HG02759 (cell line): ENCODE measurements at regions not wholly inside any gene's neighbourhood (a gene's known extent, or its start where the extent isn't known, plus 50 kb on each side); places are given as distances from the start of the nearest gene placed in this dataset.

Source experiments
- ATAC-seq: cut with Tn5 transposase; IDR thresholded peaks from one replicate; pipeline ENCODE4 v1.9.1; 2021; ENCODE audit warnings: mild to moderate bottlenecking, moderate library complexity; ENCODE audit not compliant: unreplicated experiment

DNA sequence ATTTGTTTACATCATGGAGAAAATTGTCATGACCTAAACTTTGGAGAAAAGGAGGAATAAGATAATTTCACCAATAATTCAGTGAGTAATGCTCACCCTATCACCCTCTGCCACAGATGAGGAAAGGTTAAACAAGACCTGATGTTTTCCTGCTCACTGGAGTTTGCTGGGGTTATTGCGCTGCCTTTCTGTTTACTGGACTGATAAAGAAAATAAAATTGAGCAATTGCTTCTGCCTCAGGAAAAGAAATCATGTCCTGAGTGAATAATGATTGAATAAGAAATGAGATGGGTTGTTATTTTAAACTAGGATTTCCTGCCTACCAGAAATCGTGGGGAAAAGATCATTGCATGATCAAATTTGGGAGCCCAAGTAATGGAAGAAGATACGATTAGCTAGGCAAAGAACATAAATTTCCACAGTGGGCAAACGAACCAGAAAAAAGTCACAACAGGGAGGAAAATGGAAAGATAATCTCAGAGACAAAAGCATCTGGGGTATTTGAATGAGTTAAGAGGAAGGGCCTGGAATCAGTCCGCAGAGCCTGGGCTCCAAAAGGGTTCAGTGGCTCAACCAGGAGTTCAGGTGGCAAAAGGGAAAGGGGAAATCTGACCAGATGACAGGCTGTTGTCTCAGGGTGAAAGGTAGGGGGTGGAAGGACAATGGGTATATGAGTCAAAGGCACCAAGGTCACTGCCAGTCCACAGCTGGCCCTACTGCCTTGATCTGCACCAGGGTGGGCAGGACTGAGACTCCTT lies 146.8 kb downstream of the FAM43A start:
- no peak for ATAC-seq

DNA sequence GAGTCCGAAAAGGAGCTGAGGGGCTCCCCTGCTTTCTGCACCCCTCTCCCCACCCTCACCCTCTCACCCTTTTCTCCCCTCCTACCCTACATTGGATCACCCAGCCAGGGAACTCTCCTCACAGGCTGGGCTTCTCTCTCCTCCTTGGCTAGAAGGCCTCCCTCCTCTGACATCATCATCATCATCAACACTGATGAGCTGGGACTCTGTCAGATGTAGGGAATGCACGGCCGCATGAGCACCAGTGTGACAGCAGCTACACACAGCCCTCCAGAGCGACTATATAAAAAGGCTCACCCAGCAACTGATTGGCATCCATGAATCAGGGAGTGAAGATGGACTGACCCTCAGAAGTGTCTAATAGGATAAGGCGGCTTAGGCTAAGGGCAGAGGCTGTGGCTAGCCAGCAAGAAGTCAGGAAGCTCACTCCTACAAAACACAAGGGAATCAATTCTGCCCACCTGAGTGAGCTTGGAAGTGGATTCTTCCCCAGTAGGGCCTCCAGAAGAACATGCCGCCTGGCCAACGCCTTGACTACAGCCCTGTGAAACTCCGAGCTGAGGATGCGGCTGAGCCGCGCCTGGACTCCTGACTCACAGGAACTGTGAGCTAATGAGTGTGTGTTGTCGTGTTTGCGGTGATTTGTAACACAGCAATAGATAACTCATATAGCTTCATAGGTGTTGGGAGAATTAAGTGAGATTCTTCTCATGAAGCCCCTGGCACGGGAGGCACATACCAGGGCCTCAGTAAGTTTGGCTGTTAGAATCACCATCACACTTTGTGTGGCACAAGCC lies 147.6 kb downstream of the FAM43A start:
- ATAC-seq: no peak

DNA sequence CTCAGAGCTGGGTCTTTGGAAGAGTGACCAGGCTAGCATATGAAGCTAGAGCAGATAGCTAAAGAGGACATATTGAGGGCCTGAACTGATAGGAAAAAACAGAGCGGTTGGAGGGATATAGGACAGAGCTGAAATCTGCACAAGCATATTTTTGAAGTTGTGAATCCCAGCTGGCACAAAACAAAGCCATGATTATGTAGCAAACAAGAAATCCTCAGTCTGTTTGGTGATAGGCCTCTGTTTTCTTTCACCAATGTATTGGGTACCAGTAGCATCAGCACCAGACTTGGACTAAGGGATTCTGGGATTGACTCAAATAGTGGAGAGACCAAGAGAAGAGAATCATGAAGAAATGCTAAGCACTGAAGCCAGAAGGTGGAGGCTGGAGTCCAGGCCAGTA lies 151.0 kb downstream of the FAM43A start:
- no peak for ATAC-seq

DNA sequence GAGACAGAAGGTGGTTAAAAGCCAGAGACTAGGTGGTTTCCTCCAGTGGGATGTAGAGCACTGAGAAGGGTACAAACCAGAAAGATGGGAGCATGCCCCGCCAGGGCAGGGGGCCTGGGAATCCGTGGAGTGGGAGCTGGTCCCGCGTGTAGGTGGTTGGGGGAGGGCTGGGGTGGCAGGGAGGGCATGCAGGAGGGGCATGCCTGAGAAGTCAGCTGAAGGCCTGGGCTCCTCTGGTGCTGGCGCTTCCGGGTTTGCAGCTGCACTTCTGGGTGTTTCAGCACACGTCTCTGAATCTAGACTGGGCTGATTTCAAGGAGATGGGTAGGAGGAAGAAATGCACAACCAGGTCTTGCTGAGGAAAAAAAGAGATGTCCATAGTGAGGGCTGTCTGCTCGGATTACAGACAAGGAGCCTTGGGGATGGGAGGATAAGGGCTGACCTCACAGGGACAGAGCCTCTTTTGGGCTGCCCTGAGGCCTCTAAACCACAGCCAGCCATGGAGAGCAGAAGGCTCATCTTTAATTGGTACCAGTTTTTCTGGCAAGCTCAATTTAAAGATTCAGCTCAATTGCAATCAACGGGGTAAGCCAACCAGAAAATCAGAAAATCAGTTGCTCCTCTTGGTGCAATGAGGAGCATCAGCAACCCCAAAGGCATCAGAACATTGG lies 151.9 kb downstream of the FAM43A start:
- no peak for ATAC-seq

DNA sequence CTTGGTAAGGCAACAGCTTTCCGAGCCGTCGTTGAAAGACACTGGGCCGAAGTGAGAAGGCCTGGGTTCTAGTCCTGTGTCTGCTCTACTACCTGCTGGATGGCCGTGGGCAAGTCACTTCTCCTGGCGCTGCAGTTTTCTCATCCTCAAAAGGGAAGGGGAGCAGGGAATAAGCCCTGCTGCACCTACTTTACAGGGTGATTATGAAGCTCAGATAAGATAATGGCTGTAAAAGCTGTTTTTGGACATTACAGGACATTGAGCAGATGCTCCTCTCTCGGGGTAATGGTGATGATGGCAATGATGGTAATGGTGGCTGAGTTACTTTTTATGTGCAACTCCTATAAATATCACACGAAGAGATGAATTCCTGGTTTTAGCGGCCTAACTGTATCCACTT lies 152.6 kb downstream of the FAM43A start:
- no peak for ATAC-seq

DNA sequence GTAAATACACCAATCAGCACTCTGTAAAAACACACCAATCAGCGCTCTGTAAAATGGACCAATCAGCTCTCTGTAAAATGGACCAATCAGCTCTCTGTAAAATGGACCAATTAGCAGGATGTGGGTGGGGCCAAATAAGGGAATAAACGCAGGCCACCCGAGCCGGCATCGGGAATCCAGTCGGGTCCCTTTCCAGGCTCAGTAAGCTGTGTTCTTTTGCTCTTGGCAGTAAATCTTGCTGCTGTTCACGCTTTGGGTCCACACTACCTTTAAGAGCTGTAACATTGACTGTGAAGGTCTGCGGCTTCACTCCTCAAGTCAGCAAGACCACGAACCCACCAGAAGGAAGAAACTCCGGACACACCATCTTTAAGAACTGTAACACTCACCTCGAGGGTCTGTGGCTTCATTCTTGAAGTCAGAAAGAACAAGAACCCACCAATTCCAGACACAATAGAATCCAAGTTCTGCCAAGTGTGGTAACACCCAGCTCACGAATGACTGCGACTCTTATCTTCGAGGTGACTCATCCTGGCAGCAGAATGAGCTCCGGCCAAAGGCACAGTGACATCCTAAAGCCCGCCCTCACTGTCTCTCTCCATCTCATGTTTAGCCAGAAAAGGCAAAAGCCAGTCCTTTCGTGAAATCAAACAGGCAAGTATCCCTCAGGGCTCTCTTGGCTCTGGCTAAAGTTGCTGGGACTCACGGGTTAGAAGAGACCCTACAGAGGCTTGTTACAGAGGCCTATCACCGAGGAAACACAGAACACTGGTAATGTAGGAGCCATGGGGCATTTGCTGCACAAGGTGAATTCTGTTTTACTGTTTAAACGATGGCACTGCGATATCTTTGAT lies 155.2 kb downstream of the FAM43A start:
- ATAC-seq: no peak

DNA sequence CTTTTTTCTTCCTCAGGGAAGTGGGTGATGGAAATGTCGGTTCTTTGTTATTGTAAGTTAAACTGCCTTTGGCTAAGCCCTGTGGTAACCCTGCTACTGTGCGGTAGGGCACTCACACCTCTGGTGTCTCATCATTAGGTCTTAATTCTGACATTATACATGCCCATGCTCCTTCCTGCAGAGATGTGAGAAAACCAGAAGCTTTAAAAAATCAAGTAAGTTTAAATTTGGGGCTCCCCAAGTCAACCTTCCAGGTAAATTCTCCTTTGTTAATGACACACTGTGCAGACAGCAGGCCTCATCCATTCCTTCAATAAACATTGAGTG lies 155.8 kb downstream of the FAM43A start:
- ATAC-seq: no peak

DNA sequence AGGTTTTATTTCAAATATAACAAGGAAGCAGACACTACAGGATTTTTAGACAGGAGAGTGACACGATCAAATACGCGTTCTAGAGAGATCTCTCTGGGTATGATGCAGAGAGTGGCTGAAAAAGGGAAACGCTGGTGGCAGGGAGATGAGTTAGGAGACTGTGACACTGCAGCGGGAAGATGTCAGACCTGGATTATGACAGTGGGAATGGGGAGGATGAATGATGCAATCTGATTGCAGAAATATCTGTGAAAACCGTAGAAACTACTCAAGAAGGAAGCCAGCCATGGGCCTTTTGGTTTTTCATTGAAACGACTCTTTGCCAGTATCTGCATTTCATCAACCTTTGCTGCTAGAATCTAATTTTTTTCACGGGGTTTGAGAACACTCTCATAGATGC lies 157.9 kb downstream of the FAM43A start:
- ATAC-seq: no peak

DNA sequence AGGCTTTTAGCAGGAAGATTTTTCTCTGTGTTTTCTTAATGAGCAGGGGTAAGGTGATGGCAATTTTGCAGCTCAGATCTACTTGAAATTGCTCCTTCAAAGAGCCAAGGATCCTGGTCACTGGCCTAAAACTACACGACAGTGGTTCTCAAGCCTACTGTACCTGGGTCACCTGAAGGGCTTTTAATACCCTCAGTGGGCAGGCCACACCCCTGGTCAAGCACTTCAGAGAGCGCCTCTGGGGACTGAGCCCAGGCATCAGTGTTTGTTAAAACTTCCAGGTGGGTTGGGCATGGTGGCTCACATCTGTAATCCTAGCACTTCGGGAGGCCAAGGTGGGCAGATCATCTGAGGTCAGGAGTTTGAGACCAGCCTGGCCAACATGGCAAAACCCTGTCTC lies 158.4 kb downstream of the FAM43A start:
- ATAC-seq: no peak

DNA sequence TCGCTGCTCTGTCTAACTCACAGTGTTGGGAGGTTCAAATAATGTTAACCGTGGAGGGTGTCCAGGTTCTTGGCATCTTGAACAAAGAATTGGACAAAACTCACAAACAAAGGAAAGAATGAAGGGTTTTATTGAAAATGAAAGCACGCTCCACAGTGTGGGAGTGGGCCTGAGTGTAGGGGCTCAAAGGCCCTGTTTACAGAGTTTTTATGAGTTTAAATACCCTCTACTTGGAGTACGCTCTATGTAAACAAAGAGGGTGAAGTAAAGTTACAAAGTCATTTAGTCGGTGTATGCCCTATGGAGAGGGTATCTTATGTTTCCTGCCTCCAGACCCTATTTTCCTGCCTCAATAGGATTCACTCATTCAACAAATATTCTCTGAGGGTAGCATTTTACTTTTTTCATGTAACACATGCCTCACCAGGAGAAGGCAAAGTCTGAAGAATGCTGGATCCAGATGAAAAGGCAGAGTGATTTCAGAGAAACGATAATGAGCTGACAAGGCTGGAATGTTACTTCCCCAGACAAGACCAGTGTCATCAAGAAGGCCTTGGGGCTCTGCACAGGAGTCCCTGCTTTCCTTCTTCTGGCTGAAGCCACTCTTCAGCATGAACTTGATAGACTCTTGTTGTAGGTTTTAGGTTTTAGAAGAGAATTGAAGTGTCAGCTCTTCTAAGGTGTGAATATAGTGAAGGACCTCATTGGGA lies 163.6 kb downstream of the FAM43A start:
- ATAC-seq: no peak

DNA sequence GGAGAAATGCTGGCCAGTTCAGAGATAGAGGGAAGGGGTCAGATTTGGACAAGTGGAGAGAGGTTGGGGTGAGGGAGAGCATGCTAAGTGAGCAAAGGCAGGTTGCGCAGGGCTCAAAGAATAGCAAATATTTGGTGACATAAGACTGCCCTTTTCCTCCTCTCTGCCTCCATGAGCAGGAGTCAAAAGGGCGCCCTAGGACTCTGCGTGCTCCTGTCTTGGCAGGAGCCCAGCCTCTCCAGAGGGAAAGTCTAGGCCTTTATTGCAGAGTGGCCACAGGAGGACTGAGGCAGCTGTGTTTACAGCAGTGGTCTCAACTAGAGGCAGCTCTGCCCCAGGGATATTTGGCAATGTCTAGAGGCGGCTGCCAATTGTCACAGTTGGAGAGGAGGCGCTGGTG lies 165.6 kb downstream of the FAM43A start:
- ATAC-seq: no peak

DNA sequence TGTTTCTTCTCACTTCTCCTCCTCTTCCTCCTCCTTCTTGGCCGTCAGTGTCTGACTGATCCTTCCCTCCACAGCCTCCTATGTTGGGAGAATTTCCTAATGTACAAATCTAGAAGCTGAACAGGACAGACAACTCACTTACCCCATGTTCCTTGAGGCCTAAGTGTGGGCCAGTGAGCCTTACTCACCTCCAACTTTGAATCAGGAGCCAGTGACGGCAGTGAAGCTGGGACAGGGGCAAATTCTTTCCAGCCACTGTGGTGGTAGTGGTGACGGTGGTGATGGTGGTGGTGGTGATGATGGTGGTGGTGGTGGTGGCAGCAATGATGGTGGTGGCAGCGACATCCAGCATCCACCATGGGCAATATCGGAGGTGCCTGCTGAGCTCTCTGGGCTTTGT lies 166.3 kb downstream of the FAM43A start:
- no peak for ATAC-seq

DNA sequence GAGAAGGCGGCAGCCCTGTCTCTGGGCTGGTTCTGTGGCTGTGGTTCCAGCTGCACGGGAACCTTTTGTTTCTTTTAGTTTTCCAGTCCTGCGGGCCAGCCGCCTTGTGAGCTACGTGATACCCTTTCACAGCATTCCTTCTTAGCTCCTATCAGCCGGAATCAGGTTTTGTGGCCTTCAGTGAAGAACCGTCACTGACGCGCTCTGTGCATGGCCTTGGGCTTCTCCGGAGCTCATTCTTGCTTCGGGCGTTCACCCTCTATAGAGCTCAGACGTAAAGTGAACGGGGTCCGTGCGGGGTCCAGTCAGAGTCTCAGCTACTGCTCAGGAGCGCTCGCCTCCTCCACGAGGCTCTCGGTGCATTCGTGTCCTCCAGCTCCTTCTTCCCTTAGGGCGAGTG lies 166.7 kb downstream of the FAM43A start:
- ATAC-seq: no peak

DNA sequence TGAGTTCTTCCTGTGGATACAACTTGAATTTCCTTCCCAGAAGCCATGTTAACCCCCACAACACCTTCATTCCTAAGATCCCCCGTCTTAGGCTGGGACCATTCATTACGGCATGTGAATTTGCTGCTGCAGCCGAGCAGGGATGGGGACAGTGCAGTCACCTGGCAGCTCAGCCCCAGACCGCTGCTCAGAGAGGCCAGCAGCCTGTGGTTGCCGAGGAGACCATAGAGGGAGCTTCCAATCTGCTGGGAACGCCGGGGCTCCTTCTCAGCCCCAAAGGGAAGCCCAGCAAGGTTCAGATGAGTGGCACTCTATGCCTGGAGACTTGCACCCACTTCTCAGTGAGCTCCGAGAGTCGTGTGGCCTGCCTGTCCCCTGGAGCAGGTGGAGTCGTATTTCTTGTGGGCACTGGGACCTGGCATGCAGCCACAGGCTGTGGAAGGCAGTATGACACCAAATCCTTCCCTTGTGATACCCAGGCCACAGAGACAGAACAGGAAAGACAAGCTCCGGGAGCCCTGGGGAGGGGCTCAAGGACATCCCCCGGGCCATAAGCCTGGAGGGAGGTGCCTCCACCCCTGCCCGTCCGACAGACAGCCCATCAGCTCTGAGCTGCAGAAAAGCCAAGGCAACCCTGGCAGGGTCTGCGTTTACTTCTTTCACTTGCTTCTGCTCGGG lies 167.3 kb downstream of the FAM43A start:
- no peak for ATAC-seq

DNA sequence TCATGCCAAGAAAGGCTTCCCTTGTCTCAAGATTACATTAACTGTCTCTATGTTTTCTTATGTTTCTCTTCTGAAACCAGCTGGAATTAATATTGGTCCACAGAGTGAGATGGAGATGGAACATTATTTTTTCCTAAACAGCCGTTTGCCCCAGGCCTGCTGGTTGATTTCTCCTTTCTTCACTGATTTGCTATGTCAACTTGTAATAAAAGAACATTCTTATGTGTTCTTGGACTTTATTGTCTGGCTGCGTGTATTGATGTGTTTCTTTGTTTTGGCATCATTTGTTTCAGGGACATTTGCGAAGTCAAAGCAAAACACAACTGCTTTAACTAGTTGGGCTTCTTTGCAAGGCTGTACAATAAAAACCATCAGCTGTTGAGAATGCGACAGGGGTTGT lies 168.5 kb downstream of the FAM43A start:
- no peak for ATAC-seq

DNA sequence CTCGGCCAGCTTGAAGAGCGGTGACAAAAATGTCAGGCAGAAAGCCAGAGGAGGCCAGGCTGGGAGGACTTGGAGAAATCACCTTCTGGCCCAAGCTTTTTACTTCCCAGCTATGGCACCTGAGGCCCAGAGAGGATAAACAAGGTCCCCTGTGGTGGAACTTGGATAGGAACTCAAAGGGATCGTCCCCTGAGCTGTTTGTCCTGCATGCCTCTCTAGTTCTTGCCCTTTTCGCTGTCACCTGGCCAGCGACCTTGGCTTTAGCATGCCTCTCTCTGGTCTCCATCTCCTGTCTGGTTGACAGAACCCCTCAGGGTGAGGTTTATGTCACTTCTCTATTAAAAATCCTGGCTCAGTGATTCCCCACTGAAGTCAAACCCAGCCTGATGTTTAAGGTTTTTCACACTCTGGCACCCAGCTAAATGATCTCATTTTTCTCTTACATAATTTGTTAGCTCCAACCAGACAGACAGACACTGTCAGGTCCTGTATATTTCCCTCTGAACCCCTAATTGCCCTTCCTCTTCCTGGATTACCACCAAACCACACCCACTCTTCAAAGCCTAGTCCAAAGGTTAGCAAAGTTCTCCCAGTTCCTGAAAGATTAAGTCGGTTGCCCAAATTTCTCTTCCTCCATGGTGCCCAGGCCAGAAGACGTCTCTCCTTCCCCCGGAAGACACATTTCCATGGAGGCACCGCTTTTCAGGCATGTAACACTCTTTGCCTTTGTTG lies 169.1 kb downstream of the FAM43A start:
- no peak for ATAC-seq

DNA sequence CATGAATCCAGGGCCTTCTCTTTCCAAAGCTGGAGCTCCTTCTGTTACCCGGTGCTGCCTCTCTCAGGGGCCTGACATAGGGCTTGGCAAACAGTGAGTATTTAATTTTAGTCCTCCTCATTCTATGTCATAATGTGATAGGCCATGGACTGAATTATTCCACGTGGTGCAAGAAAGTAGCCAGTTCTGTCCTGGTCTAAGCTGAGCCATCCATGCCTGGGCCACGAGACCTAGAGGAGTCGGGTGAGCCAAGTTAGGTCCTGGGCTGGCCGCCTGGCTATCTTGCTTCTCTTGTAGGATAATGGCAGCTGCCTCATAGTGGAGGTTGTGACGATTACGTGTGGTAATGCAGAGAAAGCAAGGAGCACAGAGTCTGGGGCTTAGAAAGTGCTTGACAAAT lies 170.6 kb downstream of the FAM43A start:
- ATAC-seq: no peak

DNA sequence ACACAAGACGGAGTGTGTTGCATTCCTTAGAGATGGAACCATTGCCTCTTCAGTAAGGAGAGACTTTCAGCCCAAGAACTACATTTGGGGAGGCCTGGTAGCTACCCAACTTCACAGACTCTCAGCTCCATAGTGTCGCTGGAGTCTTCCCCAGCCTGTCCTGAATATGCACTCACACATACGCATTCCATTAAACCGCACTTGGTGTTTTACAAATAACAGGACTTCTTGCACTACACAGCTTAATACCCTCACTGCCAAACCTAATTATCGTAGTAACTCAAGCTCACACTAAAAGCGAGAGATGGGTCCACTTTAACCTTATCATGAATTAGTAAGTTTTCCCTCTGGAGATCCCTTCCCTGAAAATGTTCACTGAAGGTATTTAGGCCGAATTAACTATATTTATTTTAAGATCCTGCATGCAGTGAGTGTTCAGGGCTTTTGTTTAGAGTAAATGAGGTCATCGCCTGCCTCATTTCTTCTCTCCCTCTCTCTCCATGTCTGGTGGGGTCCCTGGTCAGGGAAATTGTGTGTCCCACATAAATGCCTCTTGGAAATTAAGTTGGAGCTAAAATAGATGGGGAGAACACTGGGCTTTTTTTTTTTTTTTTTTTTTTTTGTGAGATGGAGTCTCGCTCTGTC lies 171.9 kb downstream of the FAM43A start:
- ATAC-seq: no peak

DNA sequence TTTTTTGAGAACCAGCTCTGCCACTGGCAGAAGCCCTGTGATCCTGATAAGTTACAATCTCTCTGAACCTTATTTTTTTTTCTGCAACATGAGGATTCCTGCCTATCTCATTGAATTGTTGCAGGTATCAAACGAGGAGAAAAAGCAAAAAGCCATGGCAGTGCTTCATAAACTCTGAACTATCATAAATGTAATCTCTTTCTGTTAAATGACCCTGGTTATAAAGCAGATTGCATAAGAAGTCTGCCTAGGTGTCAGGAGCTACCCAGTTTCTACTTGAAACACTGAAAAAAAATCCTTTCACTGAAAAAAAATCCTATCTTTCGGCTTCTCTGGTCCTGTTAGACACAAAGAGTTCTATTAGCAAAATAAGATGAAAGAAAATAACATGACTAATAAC lies 172.7 kb downstream of the FAM43A start:
- no peak for ATAC-seq
